Upper lobe of left lung (tissue), 6 donors: ENCODE measurements at regions not wholly inside any gene's neighbourhood (a gene's known extent, or its start where the extent isn't known, plus 50 kb on each side); places are given as distances from the start of the nearest gene placed in this dataset.
A peak's percentile ranks its signal among the peaks of the same experiment; 100 is the strongest.

ENCODE experiments used
- ATAC-seq, 2 donors: fragments of 200-7000 bp; cut with Tn5 transposase; one replicate each; pipeline ENCODE4 v1.9.1; 2022; ENCODE audit warnings: mild to moderate bottlenecking in 2 of 2, moderate library complexity in 2 of 2; ENCODE audit not compliant: low FRiP score in 2 of 2
- DNase-seq, 2 donors: peaks; one replicate each; pipeline ENCODE4 v3.0.0-alpha.2; 2019 to 2020
- H3K27ac ChIP-seq, 4 donors: fragments of 200-600 bp; sonication (generic); one replicate each; pipeline ENCODE4 v1.5.1; 2016 to 2019
- H3K27me3 ChIP-seq, 4 donors: fragments of 200-600 bp; sonication (generic); one replicate each; pipeline ENCODE4 v1.5.1; 2017 to 2019
- H3K36me3 ChIP-seq, 4 donors: fragments of 200-600 bp; sonication (generic); one replicate each; pipeline ENCODE4 v1.5.1; 2016 to 2019
- H3K4me1 ChIP-seq, 4 donors: fragments of 200-600 bp; sonication (generic); one replicate each; pipeline ENCODE4 v1.5.1; 2018 to 2019
- H3K4me3 ChIP-seq, 4 donors: fragments of 200-600 bp; sonication (generic); one replicate each; pipeline ENCODE4 v1.5.1; 2017 to 2019; ENCODE audit warnings: mild to moderate bottlenecking in 2 of 4, moderate library complexity in 1 of 4
- H3K9me3 ChIP-seq, 4 donors: fragments of 200-600 bp; sonication (generic); one replicate each; pipeline ENCODE4 v1.5.1; 2018 to 2019
- EP300 ChIP-seq, 4 donors: sonication (generic); formaldehyde crosslinking; IDR thresholded peaks; one replicate each; pipeline ENCODE4 v1.5.1; 2017; ENCODE audit warnings: antibody characterized with exemption in 4 of 4, control low read depth in 2 of 4
- POLR2A ChIP-seq, 4 donors: fragments of 450-650 bp; IDR thresholded peaks; one replicate each; pipeline ENCODE4 v1.5.1; 2016 to 2017; ENCODE audit warnings: antibody characterized with exemption in 4 of 4, mild to moderate bottlenecking in 2 of 4
- POLR2AphosphoS5 ChIP-seq, 2 donors: sonication (generic); formaldehyde crosslinking; IDR thresholded peaks; one replicate each; pipeline ENCODE4 v1.5.1; 2017; ENCODE audit warnings: antibody characterized with exemption in 2 of 2
- WGBS, 2 donors: methylation state at CpG; one replicate each; pipeline ENCODE4 v1.1.5; 2017 to 2018; 5-methylcytosine and 5-hydroxymethylcytosine counted together
- TF ChIP-seq, protein P1 (sequence below), 6 experiments: fragments of 450-650 bp in 4 of 6; fragments of 200-600 bp in 2 of 6; sonication (generic) in 2 of 6; IDR thresholded peaks; one replicate each; pipeline ENCODE4 v1.5.1; 2016 to 2019; ENCODE audit warnings: antibody characterized with exemption in 6 of 6
- donor health status: DM: no; HTN: no; CAD: no; lungs with moderate emphysema.
- donor health status: DM: no; HTN: yes; CAD: no; lungs with severe emphysema.

GRCh38 chr3:178297199-178297598 lies 239.0 kb upstream of the KCNMB2 start:
- peak in 1 of 2 donors; percentile 80 for ATAC-seq
- Histone ChIP-seq H3K4me1 (no peaks in the 10 kb centered on the region), H3K36me3 (no peaks in the 10 kb centered on the region), H3K27me3 (no peaks in the 10 kb centered on the region), H3K27ac (no peak overlapping the region), H3K4me3 (no peak overlapping the region), H3K9me3 (no peaks in the 10 kb centered on the region)
- WGBS, 2 donors = 72 to 83% methylated on average over 1 of the region's 1 CpG
- no peak for DNase-seq
- TF ChIP-seq POLR2A (IDR thresholded peaks at IDR 0.05) (no peak), POLR2AphosphoS5 (IDR thresholded peaks at IDR 0.05) (no peak), EP300 (IDR thresholded peaks at IDR 0.05) (no peak)
- TF ChIP-seq, protein P1, sequence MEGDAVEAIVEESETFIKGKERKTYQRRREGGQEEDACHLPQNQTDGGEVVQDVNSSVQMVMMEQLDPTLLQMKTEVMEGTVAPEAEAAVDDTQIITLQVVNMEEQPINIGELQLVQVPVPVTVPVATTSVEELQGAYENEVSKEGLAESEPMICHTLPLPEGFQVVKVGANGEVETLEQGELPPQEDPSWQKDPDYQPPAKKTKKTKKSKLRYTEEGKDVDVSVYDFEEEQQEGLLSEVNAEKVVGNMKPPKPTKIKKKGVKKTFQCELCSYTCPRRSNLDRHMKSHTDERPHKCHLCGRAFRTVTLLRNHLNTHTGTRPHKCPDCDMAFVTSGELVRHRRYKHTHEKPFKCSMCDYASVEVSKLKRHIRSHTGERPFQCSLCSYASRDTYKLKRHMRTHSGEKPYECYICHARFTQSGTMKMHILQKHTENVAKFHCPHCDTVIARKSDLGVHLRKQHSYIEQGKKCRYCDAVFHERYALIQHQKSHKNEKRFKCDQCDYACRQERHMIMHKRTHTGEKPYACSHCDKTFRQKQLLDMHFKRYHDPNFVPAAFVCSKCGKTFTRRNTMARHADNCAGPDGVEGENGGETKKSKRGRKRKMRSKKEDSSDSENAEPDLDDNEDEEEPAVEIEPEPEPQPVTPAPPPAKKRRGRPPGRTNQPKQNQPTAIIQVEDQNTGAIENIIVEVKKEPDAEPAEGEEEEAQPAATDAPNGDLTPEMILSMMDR (IDR thresholded peaks at IDR 0.05) = no peak

- TF ChIP-seq, protein P1 (IDR thresholded peaks at IDR 0.05) = no peak
- TF ChIP-seq EP300 (IDR thresholded peaks at IDR 0.05) = no peak
- no peak for TF ChIP-seq POLR2A (IDR thresholded peaks at IDR 0.05)
- TF ChIP-seq POLR2AphosphoS5 (IDR thresholded peaks at IDR 0.05) = no peak
- no peaks in the 10 kb centered on the region for H3K9me3 ChIP-seq
- ATAC-seq (no peak), DNase-seq (no peak)
- H3K27ac ChIP-seq = no peak overlapping the region
- no peaks in the 10 kb centered on the region for H3K27me3 ChIP-seq
- 84 to 86% methylated on average over 8 of the region's 8 CpGs for WGBS, 2 donors
- no peak overlapping the region for H3K4me3 ChIP-seq
- H3K36me3 ChIP-seq = no peaks in the 10 kb centered on the region
- H3K4me1 ChIP-seq = no peaks in the 10 kb centered on the region
Observed at GRCh38 chr3:178297740-178298139, 238.5 kb upstream of the KCNMB2 start.

DNA sequence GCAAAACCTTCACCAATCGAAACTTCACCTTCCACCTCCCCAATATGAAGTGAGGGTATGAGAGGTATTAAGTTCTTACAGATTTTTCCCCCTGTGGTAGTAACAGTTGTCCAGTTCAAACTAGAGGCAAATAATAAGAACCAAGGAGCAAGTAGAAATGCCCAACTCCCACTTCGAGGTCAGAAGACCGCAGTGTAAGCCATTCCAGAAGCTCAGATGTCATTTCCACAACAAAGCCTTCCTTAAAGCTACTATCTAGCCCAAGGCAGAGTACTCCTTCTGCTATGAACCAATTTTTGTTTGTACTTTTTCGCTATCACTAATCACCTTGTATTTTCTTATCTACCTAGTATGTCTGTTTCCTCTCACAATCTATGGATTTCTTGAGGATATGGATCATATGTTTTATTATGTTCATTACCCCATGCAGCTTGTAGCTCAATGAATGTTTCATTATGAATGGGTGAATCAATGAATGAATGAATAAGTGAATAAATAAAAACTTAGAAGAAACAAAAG lies 235.7 kb upstream of the KCNMB2 start:
- no peak for DNase-seq
- 86 to 90% methylated on average over 4 of the region's 4 CpGs for WGBS, 2 donors
- H3K9me3 ChIP-seq = no peaks in the 10 kb centered on the region
- H3K27me3 ChIP-seq = no peaks in the 10 kb centered on the region
- H3K4me1 ChIP-seq = no peaks in the 10 kb centered on the region
- ATAC-seq = no peak
- no peaks in the 10 kb centered on the region for H3K36me3 ChIP-seq
- H3K27ac ChIP-seq = no peak overlapping the region
- TF ChIP-seq POLR2A (IDR thresholded peaks at IDR 0.05) = no peak
- TF ChIP-seq EP300 (IDR thresholded peaks at IDR 0.05) = no peak
- TF ChIP-seq, protein P1 (IDR thresholded peaks at IDR 0.05) = no peak
- no peak for TF ChIP-seq POLR2AphosphoS5 (IDR thresholded peaks at IDR 0.05)
- no peak overlapping the region for H3K4me3 ChIP-seq

GRCh38 chr3:178302966-178303930 lies 233.0 kb upstream of the KCNMB2 start:
- ATAC-seq = no peak
- DNase-seq = no peak
- 67 to 70% methylated on average over 6 of the region's 6 CpGs for WGBS, 2 donors

GRCh38 chr3:178304758-178305467 lies 231.3 kb upstream of the KCNMB2 start:
- H3K27me3 ChIP-seq = no peaks in the 10 kb centered on the region
- H3K4me3 ChIP-seq = no peak overlapping the region
- no peak for DNase-seq
- ATAC-seq = no peak
- TF ChIP-seq, protein P1 (IDR thresholded peaks at IDR 0.05) = no peak
- TF ChIP-seq EP300 (IDR thresholded peaks at IDR 0.05) (no peak), POLR2AphosphoS5 (IDR thresholded peaks at IDR 0.05) (no peak), POLR2A (IDR thresholded peaks at IDR 0.05) (no peak)
- no peaks in the 10 kb centered on the region for H3K36me3 ChIP-seq
- no peak overlapping the region for H3K27ac ChIP-seq
- 94 to 100% methylated on average over 1 of the region's 1 CpG for WGBS, 2 donors
- no peaks in the 10 kb centered on the region for H3K4me1 ChIP-seq
- no peaks in the 10 kb centered on the region for H3K9me3 ChIP-seq

More at GRCh38 chr3:178302966-178303930, 233.0 kb upstream of the KCNMB2 start:
- Histone ChIP-seq H3K9me3 (no peaks in the 10 kb centered on the region), H3K27ac (no peak overlapping the region), H3K36me3 (no peaks in the 10 kb centered on the region), H3K27me3 (no peaks in the 10 kb centered on the region), H3K4me1 (no peaks in the 10 kb centered on the region), H3K4me3 (no peak overlapping the region)
- no peak for TF ChIP-seq EP300 (IDR thresholded peaks at IDR 0.05)
